Lower leg skin (tissue), 3 donors: ENCODE measurements at regions not wholly inside any gene's neighbourhood (a gene's known extent, or its start where the extent isn't known, plus 50 kb on each side); places are given as distances from the start of the nearest gene placed in this dataset.

Source experiments
- POLR2A ChIP-seq, 2 donors: fragments of 450-650 bp; IDR thresholded peaks; one replicate each; pipeline ENCODE4 v1.6.1; 2016 to 2017; ENCODE audit warnings: antibody characterized with exemption in 2 of 2, mild to moderate bottlenecking in 1 of 2, moderate library complexity in 1 of 2
- TF ChIP-seq, protein P1 (sequence below), 3 donors: fragments of 450-650 bp; IDR thresholded peaks; one replicate each; pipeline ENCODE4 v1.5.1; 2016; ENCODE audit warnings: antibody characterized with exemption in 3 of 3, mild to moderate bottlenecking in 3 of 3, moderate library complexity in 2 of 3

DNA sequence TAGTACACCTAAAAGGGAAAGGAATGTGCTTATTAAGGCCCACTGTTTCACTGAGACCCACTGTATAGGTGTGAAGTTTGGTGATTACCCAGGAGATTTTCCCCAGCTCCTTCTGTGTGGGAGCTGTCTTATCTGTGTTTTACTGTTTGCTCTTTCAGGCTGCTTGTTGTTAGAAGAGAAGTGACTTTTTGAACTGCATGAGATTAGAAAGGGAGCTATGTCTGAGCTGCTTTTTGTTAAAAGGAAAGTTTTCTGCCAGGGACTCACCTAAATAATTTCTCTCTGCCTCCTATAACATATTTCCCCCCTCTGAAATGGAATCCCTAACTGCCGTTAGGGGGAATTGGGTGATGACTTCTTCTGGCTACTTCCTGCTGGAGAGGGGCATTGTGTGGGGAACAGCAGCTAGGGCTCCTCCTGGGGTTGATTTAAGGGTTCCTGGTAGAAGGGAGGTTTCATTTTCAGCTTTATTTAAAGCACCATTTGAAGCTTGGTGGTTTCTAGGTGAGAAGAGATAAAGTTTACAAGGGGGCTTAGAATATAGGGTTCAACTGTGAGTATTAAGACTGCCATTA, 77.1 kb upstream of the ATP11B start:
- TF ChIP-seq, protein P1, sequence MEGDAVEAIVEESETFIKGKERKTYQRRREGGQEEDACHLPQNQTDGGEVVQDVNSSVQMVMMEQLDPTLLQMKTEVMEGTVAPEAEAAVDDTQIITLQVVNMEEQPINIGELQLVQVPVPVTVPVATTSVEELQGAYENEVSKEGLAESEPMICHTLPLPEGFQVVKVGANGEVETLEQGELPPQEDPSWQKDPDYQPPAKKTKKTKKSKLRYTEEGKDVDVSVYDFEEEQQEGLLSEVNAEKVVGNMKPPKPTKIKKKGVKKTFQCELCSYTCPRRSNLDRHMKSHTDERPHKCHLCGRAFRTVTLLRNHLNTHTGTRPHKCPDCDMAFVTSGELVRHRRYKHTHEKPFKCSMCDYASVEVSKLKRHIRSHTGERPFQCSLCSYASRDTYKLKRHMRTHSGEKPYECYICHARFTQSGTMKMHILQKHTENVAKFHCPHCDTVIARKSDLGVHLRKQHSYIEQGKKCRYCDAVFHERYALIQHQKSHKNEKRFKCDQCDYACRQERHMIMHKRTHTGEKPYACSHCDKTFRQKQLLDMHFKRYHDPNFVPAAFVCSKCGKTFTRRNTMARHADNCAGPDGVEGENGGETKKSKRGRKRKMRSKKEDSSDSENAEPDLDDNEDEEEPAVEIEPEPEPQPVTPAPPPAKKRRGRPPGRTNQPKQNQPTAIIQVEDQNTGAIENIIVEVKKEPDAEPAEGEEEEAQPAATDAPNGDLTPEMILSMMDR (IDR thresholded peaks at IDR 0.05) = no peak
- TF ChIP-seq POLR2A (IDR thresholded peaks at IDR 0.05) = no peak
